BJ (cell line): ENCODE measurements at regions not wholly inside any gene's neighbourhood (a gene's known extent, or its start where the extent isn't known, plus 50 kb on each side); places are given as distances from the start of the nearest gene placed in this dataset.

Experiments
- CTCF ChIA-PET: fragments of 350-600 bp; formaldehyde crosslinking; extraction: SDS; loops from one replicate; lab custom pipeline; 2021; ENCODE audit warnings: antibody characterized with exemption, inconsistent platforms; lab: Yijun Ruan, JAX
- POLR2A ChIA-PET: fragments of 300-600 bp; sonication (Branson Sonifier 250); formaldehyde crosslinking; extraction: SDS; loops from one replicate; lab custom pipeline; 2021; ENCODE audit warnings: antibody characterized with exemption; lab: Charles Lee
- DNase-seq: peaks from one replicate; pipeline ENCODE4 v3.0.0-alpha.2; 2011; ENCODE audit warnings: low read depth
- H3K27me3 ChIP-seq: 2 replicates; pipeline ENCODE4 v1.6.0; 2011; ENCODE audit warnings: low read length; ENCODE audit not compliant: control insufficient read depth, insufficient read depth
- H3K36me3 ChIP-seq: 2 replicates; pipeline ENCODE4 v1.5.1; 2011; ENCODE audit warnings: low read length; ENCODE audit not compliant: control insufficient read depth, insufficient read depth
- H3K4me3 ChIP-seq: 2 replicates; pipeline ENCODE4 v1.5.1; 2011; ENCODE audit warnings: low read depth, mild to moderate bottlenecking, control low read depth, low read length
- CTCF ChIP-seq: IDR thresholded peaks from 2 replicates; pipeline ENCODE4 v1.5.1; 2011; ENCODE audit warnings: low read depth, mild to moderate bottlenecking, control low read depth, inconsistent platforms, low read length, moderate library complexity; ENCODE audit not compliant: insufficient read depth

GRCh38 chr6:14696367-14696766 is 549.5 kb upstream of the JARID2 start:
- TF ChIP-seq CTCF, result no peak
- POLR2A ChIA-PET, result no interaction called here

GRCh38 chr6:14697427-14697826 is 548.4 kb upstream of the JARID2 start:
- Histone ChIP-seq H3K36me3 (no peaks in the 10 kb centered on the region), H3K4me3 (no peak overlapping the region), H3K27me3 (no peaks in the 10 kb centered on the region)
- ChIA-PET POLR2A (interaction anchor here (0.7 kb wide), 1 partner anchor 401 kb away, joined by 6 read pairs; no protein-coding TSS in a partner anchor), CTCF (interaction anchor here (0.8 kb wide), 1 partner anchor 53 kb away, joined by 3 read pairs; no protein-coding TSS in a partner anchor)
- TF ChIP-seq CTCF, result no peak
- DNase-seq, result no peak

More at GRCh38 chr6:14696367-14696766, 549.5 kb upstream of the JARID2 start:
- H3K36me3 ChIP-seq, result no peaks in the 10 kb centered on the region
- CTCF ChIA-PET, result interaction anchor here (0.8 kb wide), 1 partner anchor 52 kb away, joined by 3 read pairs; no protein-coding TSS in a partner anchor
- no peak overlapping the region for H3K4me3 ChIP-seq
- DNase-seq, result no peak
- no peaks in the 10 kb centered on the region for H3K27me3 ChIP-seq

- Histone ChIP-seq H3K27me3 (no peaks in the 10 kb centered on the region), H3K36me3 (no peaks in the 10 kb centered on the region), H3K4me3 (no peak overlapping the region)
- ChIA-PET CTCF (interaction anchor here (1.7 to 3.5 kb wide), 2 partner anchors 11 kb away, joined by 5 to 10 read pairs; no protein-coding TSS in a partner anchor), POLR2A (no interaction called here)
- TF ChIP-seq CTCF, result no peak
- DNase-seq, result no peak
Measured at GRCh38 chr6:14699803-14700601, 545.9 kb upstream of the JARID2 start.

- no peak for DNase-seq
- TF ChIP-seq CTCF, result no peak
- ChIA-PET CTCF (interaction anchor here (3.5 kb wide), 1 partner anchor 9 kb away, joined by 10 read pairs; no protein-coding TSS in a partner anchor), POLR2A (interaction anchor here (0.6 kb wide), 1 partner anchor 247 kb away, joined by 3 read pairs; no protein-coding TSS in a partner anchor)
- Histone ChIP-seq H3K27me3 (no peaks in the 10 kb centered on the region), H3K4me3 (no peak overlapping the region), H3K36me3 (no peaks in the 10 kb centered on the region)
Measured at GRCh38 chr6:14701946-14702345, 543.9 kb upstream of the JARID2 start.

GRCh38 chr6:14702678-14703077 is 543.2 kb upstream of the JARID2 start:
- ChIA-PET CTCF (interaction anchor here (3.5 kb wide), 1 partner anchor 8 kb away, joined by 10 read pairs; no protein-coding TSS in a partner anchor), POLR2A (no interaction called here)
- TF ChIP-seq CTCF, result no peak
- no peaks in the 10 kb centered on the region for H3K27me3 ChIP-seq
- no peak overlapping the region for H3K4me3 ChIP-seq
- no peaks in the 10 kb centered on the region for H3K36me3 ChIP-seq
- DNase-seq, result no peak
